ENCODE measurements at regions not wholly inside any gene's neighbourhood (a gene's known extent, or its start where the extent isn't known, plus 50 kb on each side); places are given as distances from the start of the nearest gene placed in this dataset.
A peak's percentile ranks its signal among the peaks of the same experiment; 100 is the strongest.

GRCh38 chr5:40292006-40292405, 387.7 kb upstream of the PTGER4 start:
- no peak for DNase-seq (ENCODE audit: low read depth in 3 of 3, low spot score in 2 of 3)

GRCh38 chr5:40291338-40291737, 388.4 kb upstream of the PTGER4 start:
- DNase-seq (ENCODE audit: low read depth in 3 of 3, low spot score in 2 of 3), result no peak

GRCh38 chr5:40288800-40289485, 390.8 kb upstream of the PTGER4 start:
- peak; percentile 23 to 36 (median 24) for DNase-seq (ENCODE audit: low read depth in 3 of 3, low spot score in 2 of 3)

GRCh38 chr5:40284863-40285262, 394.9 kb upstream of the PTGER4 start:
- DNase-seq (ENCODE audit: low read depth in 3 of 3, low spot score in 2 of 3), result no peak

GRCh38 chr5:40278881-40279280, 400.8 kb upstream of the PTGER4 start:
- no peak for DNase-seq (ENCODE audit: low read depth in 3 of 3, low spot score in 2 of 3)

GRCh38 chr5:40277161-40277906, 402.4 kb upstream of the PTGER4 start:
- DNase-seq (ENCODE audit: low read depth in 3 of 3, low spot score in 2 of 3), result no peak

- no peak for DNase-seq (ENCODE audit: low read depth in 3 of 3, low spot score in 2 of 3)
Observed at GRCh38 chr5:40276426-40277102, 403.2 kb upstream of the PTGER4 start.

GRCh38 chr5:40274568-40274967, 405.1 kb upstream of the PTGER4 start:
- DNase-seq (ENCODE audit: low read depth in 3 of 3, low spot score in 2 of 3), result no peak

GRCh38 chr5:40273936-40274335, 405.8 kb upstream of the PTGER4 start:
- DNase-seq (ENCODE audit: low read depth in 3 of 3, low spot score in 2 of 3), result no peak

GRCh38 chr5:40271476-40271875, 408.2 kb upstream of the PTGER4 start:
- DNase-seq (ENCODE audit: low read depth in 3 of 3, low spot score in 2 of 3), result no peak

- no peak for DNase-seq (ENCODE audit: low read depth in 3 of 3, low spot score in 2 of 3)
Observed at GRCh38 chr5:40270274-40270845, 409.4 kb upstream of the PTGER4 start.

GRCh38 chr5:40268088-40268487, 411.6 kb upstream of the PTGER4 start:
- no peak for DNase-seq (ENCODE audit: low read depth in 3 of 3, low spot score in 2 of 3)

- no peak for DNase-seq (ENCODE audit: low read depth in 3 of 3, low spot score in 2 of 3)
Observed at GRCh38 chr5:40266952-40267351, 412.8 kb upstream of the PTGER4 start.

- no peak for DNase-seq (ENCODE audit: low read depth in 3 of 3, low spot score in 2 of 3)
Observed at GRCh38 chr5:40261984-40262383, 417.7 kb upstream of the PTGER4 start.

GRCh38 chr5:40260361-40260760, 419.4 kb upstream of the PTGER4 start:
- no peak for DNase-seq (ENCODE audit: low read depth in 3 of 3, low spot score in 2 of 3)

- no peak for DNase-seq (ENCODE audit: low read depth in 3 of 3, low spot score in 2 of 3)
Observed at GRCh38 chr5:40258222-40258621, 421.5 kb upstream of the PTGER4 start.

- no peak for DNase-seq (ENCODE audit: low read depth in 3 of 3, low spot score in 2 of 3)
Observed at GRCh38 chr5:40240671-40241070, 439.0 kb upstream of the PTGER4 start.

- no peak for DNase-seq (ENCODE audit: low read depth in 3 of 3, low spot score in 2 of 3)
Observed at GRCh38 chr5:40240111-40240510, 439.6 kb upstream of the PTGER4 start.

GRCh38 chr5:40238066-40238745, 441.5 kb upstream of the PTGER4 start:
- no peak for DNase-seq (ENCODE audit: low read depth in 3 of 3, low spot score in 2 of 3)

- no peak for DNase-seq (ENCODE audit: low read depth in 3 of 3, low spot score in 2 of 3)
Observed at GRCh38 chr5:40235471-40236400, 444.0 kb upstream of the PTGER4 start.

Measured in right renal cortex interstitium (tissue), 3 donors.